Endodermal cell (in vitro differentiated cells): ENCODE measurements at regions not wholly inside any gene's neighbourhood (a gene's known extent, or its start where the extent isn't known, plus 50 kb on each side); places are given as distances from the start of the nearest gene placed in this dataset.
"Not testable (repeated sequence)": the region's sequence is repeated elsewhere in the genome, so short reads cannot be mapped to it uniquely, and the experiment has no call there.

Experiments
- DNase-seq: peaks from one replicate; pipeline ENCODE4 v3.0.0-alpha.2; 2017
- H3K27ac ChIP-seq: 2 replicates; pipeline ENCODE4 v1.5.1; 2013; ENCODE audit warnings: mild to moderate bottlenecking, low read depth, low read length, moderate library complexity
- H3K27me3 ChIP-seq: 2 replicates; pipeline ENCODE4 v1.6.1; 2013; ENCODE audit warnings: mild to moderate bottlenecking, low read length, moderate library complexity; ENCODE audit not compliant: insufficient read depth, control insufficient read depth, poor library complexity, severe bottlenecking
- H3K36me3 ChIP-seq: 2 replicates; pipeline ENCODE4 v1.7.0; 2013; ENCODE audit warnings: mild to moderate bottlenecking, low read length, moderate library complexity; ENCODE audit not compliant: control insufficient read depth, insufficient read depth
- H3K4me1 ChIP-seq: one replicate; pipeline ENCODE4 v1.7.0; 2013; ENCODE audit warnings: low read length; ENCODE audit not compliant: control insufficient read depth, insufficient read depth
- H3K4me3 ChIP-seq: 2 replicates; pipeline ENCODE4 v1.5.1; 2013; ENCODE audit warnings: mild to moderate bottlenecking, low read length, moderate library complexity
- H3K9ac ChIP-seq: 2 replicates; pipeline ENCODE4 v1.6.1; 2013; ENCODE audit warnings: mild to moderate bottlenecking, low read length, moderate library complexity; ENCODE audit not compliant: poor library complexity, severe bottlenecking; ENCODE audit errors: extremely low read depth
- H3K9me3 ChIP-seq: 2 replicates; pipeline ENCODE4 v1.6.1; 2013; ENCODE audit warnings: mild to moderate bottlenecking, low read length, moderate library complexity; ENCODE audit not compliant: control insufficient read depth
- H3K27ac Mint-ChIP-seq: 2 replicates; pipeline ENCODE4 v1.8.0; 2020; ENCODE audit warnings: mixed read lengths
- H3K27me3 Mint-ChIP-seq: 2 replicates; pipeline ENCODE4 v1.8.0; 2021; ENCODE audit warnings: mild to moderate bottlenecking, mixed read lengths; ENCODE audit not compliant: insufficient read depth
- H3K36me3 Mint-ChIP-seq: 2 replicates; pipeline ENCODE4 v1.8.0; 2020; ENCODE audit warnings: low read depth, mixed read lengths
- H3K4me1 Mint-ChIP-seq: 2 replicates; pipeline ENCODE4 v1.8.0; 2020; ENCODE audit warnings: mixed read lengths
- H3K4me3 Mint-ChIP-seq: 2 replicates; pipeline ENCODE4 v1.8.0; 2020; ENCODE audit warnings: mild to moderate bottlenecking, moderate library complexity, mixed read lengths
- H3K9me3 Mint-ChIP-seq: 2 replicates; pipeline ENCODE4 v1.8.0; 2020; ENCODE audit warnings: mild to moderate bottlenecking, mixed read lengths
- CTCF ChIP-seq: fragments of 200-600 bp; sonication (generic); conservative IDR thresholded peaks from 2 replicates; pipeline ENCODE4 v1.5.0; 2021; ENCODE audit warnings: antibody characterized with exemption, mild to moderate bottlenecking
- WGBS, 2 experiments: methylation state at CpG; one replicate each; pipeline versions ENCODE4 v1.1.5 to v1.1.7; 2013; ENCODE audit warnings: missing lambda C conversion rate in 2 of 2, mixed read lengths in 1 of 2; ENCODE audit not compliant: insufficient coverage in 1 of 2, insufficient read length in 1 of 2; 5-methylcytosine and 5-hydroxymethylcytosine counted together

GRCh38 chr17:21772321-21772720, 80.0 kb downstream of the KCNJ18 start:
- peaks cover 79% of the 10 kb centered on the region for H3K9me3 Mint-ChIP-seq
- no peak overlapping the region for H3K27ac ChIP-seq
- H3K36me3 Mint-ChIP-seq = peaks cover 3% of the 10 kb centered on the region
- no peaks in the 10 kb centered on the region for H3K4me1 ChIP-seq
- H3K9ac ChIP-seq = no peak overlapping the region
- WGBS, 2 experiments = 40 to 66% methylated on average over 2 to 4 of the region's 4 CpGs
- no peak overlapping the region for H3K4me3 Mint-ChIP-seq
- no peak overlapping the region for H3K27ac Mint-ChIP-seq
- no peak for TF ChIP-seq CTCF
- no peaks in the 10 kb centered on the region for H3K4me1 Mint-ChIP-seq
- H3K27me3 ChIP-seq = no peaks in the 10 kb centered on the region
- H3K4me3 ChIP-seq = no peak overlapping the region
- no peaks in the 10 kb centered on the region for H3K27me3 Mint-ChIP-seq
- no peaks in the 10 kb centered on the region for H3K36me3 ChIP-seq
- no peak for DNase-seq
- no peaks in the 10 kb centered on the region for H3K9me3 ChIP-seq

GRCh38 chr17:21772991-21773713, 80.8 kb downstream of the KCNJ18 start:
- H3K27me3 ChIP-seq, H3K36me3 ChIP-seq, H3K9me3 ChIP-seq, H3K36me3 Mint-ChIP-seq, DNase-seq, H3K4me3 Mint-ChIP-seq, H3K27me3 Mint-ChIP-seq, H3K9ac ChIP-seq, H3K4me1 ChIP-seq, H3K4me3 ChIP-seq, H3K4me1 Mint-ChIP-seq, H3K27ac ChIP-seq, H3K27ac Mint-ChIP-seq: not testable (repeated sequence)
- WGBS, 2 experiments = 90 to 97% methylated on average over 8 to 12 of the region's 15 CpGs
- peaks cover 76% of the 10 kb centered on the region for H3K9me3 Mint-ChIP-seq

GRCh38 chr17:21774263-21774662, 81.9 kb downstream of the KCNJ18 start:
- Histone ChIP-seq H3K9ac (no peak overlapping the region), H3K9me3 (no peaks in the 10 kb centered on the region), H3K4me1 (no peaks in the 10 kb centered on the region), H3K27me3 (no peaks in the 10 kb centered on the region), H3K27ac (no peak overlapping the region), H3K36me3 (no peaks in the 10 kb centered on the region), H3K4me3 (no peak overlapping the region)
- TF ChIP-seq CTCF = no peak
- H3K36me3 Mint-ChIP-seq = no peaks in the 10 kb centered on the region
- peaks cover 75% of the 10 kb centered on the region for H3K9me3 Mint-ChIP-seq
- no peaks in the 10 kb centered on the region for H3K27me3 Mint-ChIP-seq
- no peak overlapping the region for H3K4me3 Mint-ChIP-seq
- 67 to 79% methylated on average over 3 to 7 of the region's 7 CpGs for WGBS, 2 experiments
- H3K4me1 Mint-ChIP-seq = no peaks in the 10 kb centered on the region
- no peak overlapping the region for H3K27ac Mint-ChIP-seq
- no peak for DNase-seq

- not testable (repeated sequence) for H3K27me3 ChIP-seq, H3K27ac ChIP-seq, H3K4me3 Mint-ChIP-seq, H3K27me3 Mint-ChIP-seq, H3K9ac ChIP-seq, H3K36me3 ChIP-seq, H3K27ac Mint-ChIP-seq, H3K4me1 ChIP-seq, H3K9me3 ChIP-seq, DNase-seq, H3K36me3 Mint-ChIP-seq, H3K4me1 Mint-ChIP-seq, H3K4me3 ChIP-seq
- 73% methylated on average over 7 of the region's 8 CpGs; no CpG with 5 or more reads in 1 of the 2 experiments for WGBS, 2 experiments
- peaks cover 79% of the 10 kb centered on the region for H3K9me3 Mint-ChIP-seq
Measured at GRCh38 chr17:21775566-21775965, 83.2 kb downstream of the KCNJ18 start.

GRCh38 chr17:21776921-21777320, 84.6 kb downstream of the KCNJ18 start:
- not testable (repeated sequence) for H3K27ac ChIP-seq, H3K9ac ChIP-seq, H3K9me3 ChIP-seq, H3K4me1 Mint-ChIP-seq, H3K4me3 Mint-ChIP-seq, DNase-seq, H3K27me3 Mint-ChIP-seq, H3K4me1 ChIP-seq, H3K27ac Mint-ChIP-seq, H3K36me3 Mint-ChIP-seq, H3K4me3 ChIP-seq, H3K27me3 ChIP-seq, H3K36me3 ChIP-seq
- H3K9me3 Mint-ChIP-seq = peaks cover 87% of the 10 kb centered on the region
- WGBS, 2 experiments = 75 to 90% methylated on average over 2 to 7 of the region's 12 CpGs

GRCh38 chr17:21778866-21779265, 86.5 kb downstream of the KCNJ18 start:
- H3K27me3 Mint-ChIP-seq, H3K9me3 ChIP-seq: not testable (repeated sequence)

More at GRCh38 chr17:21778866-21779265, 86.5 kb downstream of the KCNJ18 start:
- not testable (repeated sequence) for H3K4me3 ChIP-seq, DNase-seq, H3K36me3 ChIP-seq, H3K4me1 ChIP-seq, H3K36me3 Mint-ChIP-seq, H3K4me1 Mint-ChIP-seq, H3K27ac Mint-ChIP-seq, H3K4me3 Mint-ChIP-seq, H3K27me3 ChIP-seq, H3K9ac ChIP-seq, H3K27ac ChIP-seq
- H3K9me3 Mint-ChIP-seq = peaks cover 81% of the 10 kb centered on the region
- WGBS, 2 experiments = 61% methylated on average over 2 of the region's 2 CpGs; no CpG with 5 or more reads in 1 of the 2 experiments
